GM04503 (cell line): ENCODE measurements at regions not wholly inside any gene's neighbourhood (a gene's known extent, or its start where the extent isn't known, plus 50 kb on each side); places are given as distances from the start of the nearest gene placed in this dataset.

ENCODE experiments used
- DNase-seq: peaks from one replicate; pipeline ENCODE4 v3.0.0-alpha.2; 2012; ENCODE audit warnings: low read depth

- no peak for DNase-seq
Measured at GRCh38 chr12:11568155-11568761, 81.2 kb upstream of the ETV6 start.

DNA sequence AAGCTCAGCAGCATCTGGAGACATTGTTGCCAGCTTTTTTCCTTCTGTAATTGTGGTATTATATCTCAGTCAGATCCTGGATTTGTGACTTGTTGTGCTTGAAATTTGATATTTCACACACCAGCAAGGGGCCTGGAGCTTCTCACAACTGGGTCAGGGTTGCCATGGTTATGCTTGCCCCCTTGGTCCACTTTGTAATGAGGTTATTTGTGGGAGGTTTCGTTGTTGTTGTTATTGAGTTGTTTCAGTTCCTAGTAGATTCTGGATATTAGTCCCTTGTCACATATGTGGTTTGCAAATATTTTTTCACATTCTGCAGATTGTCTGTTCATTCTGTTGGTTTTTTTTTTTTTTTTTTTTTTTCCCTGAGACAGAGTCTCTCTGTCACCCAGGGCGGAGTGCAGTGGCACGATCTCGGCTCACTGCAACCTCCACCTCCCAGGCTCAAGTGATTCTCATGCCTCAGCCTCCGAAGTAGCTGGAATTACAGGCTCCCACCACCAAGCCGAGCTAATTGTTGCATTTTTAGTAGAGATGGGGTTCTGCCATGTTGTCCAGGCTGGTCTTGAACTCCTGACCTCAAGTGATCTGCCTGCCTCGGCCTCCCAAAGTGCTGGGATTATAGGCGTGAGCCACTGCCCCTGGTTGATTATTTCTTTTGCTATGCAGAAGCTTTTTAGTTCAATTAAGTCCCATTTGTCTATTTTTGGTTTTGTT is 80.6 kb upstream of the ETV6 start:
- no peak for DNase-seq

DNA sequence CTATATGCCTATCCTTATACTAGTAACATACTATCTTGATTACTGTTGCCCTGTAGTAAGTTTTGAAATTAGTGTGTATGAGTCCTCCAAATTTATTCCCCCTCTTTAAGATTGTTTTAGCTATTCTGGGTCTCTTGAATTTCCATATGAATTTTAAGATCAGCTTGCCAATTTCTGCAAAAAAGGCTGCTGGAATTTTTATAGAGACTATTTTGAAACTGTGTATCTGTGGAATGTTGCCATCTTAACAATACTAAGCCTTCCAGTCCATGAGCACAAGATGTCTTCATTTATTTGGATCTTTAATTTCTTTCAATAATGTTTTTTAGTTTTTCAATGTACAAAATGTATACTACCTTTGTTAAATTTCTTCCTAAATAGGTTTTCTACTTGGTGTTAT is 79.8 kb upstream of the ETV6 start:
- no peak for DNase-seq

- DNase-seq, result no peak
Measured at GRCh38 chr12:11573880-11574279, 75.6 kb upstream of the ETV6 start.

DNA sequence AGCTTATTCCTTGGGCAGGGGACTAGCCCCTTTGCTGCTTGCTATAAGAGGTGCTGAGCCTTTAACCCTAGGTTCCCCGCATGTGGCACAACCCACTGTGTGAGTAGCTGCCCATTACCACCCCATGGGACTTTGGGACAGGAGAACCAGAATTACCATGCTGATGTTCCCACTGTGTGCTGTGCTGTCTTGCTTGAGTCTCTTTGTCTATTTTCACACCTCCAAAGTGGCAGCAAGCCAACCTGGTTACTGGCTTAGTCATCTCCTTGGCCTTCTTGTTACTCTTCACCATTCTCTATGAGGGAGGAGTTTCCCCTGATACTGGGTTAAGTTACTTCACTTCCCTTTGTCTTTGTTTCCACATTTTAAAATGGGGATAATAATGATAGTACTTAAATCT is 73.4 kb upstream of the ETV6 start:
- no peak for DNase-seq

- no peak for DNase-seq
Measured at GRCh38 chr12:11577658-11578260, 71.7 kb upstream of the ETV6 start.

GRCh38 chr12:11578461-11578993 is 70.9 kb upstream of the ETV6 start:
- no peak for DNase-seq

DNA sequence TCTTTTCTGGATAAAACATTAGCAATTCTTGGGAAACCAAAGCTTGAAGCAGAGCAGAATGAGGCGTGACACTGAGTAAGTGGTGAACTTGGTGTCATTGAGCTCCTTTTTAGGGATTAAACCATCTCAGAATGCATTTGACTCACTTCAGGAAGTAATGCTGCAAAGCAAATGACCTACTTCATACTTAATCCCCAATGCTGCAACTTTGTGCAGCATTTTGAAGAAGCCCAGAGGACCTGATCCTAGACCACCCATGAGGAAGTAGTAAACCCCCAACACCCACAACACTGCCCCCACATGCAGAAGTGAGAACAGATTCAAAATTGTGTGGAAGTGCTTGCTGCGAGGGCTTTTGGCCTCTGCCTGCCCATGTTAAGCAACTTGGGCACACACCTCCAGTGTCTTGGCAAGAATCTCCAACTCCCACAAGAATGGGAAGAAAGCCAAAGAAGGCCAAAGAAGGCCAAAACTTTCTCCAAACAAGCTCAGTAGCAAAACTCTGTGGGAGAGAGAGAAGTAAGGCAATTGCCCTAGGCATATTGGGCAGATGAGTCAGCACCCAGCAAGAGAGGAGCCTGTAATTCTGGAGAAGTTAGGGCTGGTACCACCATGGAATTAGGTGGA is 69.2 kb upstream of the ETV6 start:
- peak; percentile 77 for DNase-seq

DNA sequence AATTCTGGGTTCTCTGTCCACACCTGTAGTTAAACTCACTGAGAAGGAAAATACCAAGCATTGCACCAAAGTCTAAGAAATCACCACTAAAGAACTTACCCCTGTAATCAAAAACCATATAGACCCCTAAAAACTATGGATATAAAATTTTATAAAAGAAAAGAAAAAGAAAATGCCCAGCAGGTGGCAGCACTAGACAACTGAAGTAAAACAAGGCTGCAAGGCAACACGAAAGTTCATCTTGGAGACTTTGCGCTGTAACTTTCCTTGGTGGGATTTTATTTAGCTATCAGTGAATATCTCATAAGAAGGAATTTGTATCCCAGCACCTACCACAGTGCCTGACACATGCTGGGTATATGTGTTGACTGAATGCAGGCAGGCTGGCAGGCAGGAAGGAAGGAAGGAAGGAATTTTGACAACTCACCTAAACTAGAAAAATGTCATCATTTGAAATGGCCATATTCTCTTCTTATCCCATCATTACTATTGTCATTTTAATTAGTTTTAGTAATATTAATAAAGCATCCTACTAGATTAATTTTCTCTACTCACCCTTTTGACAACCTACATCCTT is 68.2 kb upstream of the ETV6 start:
- no peak for DNase-seq

- DNase-seq, result no peak
Measured at GRCh38 chr12:11584221-11584855, 65.1 kb upstream of the ETV6 start.

DNA sequence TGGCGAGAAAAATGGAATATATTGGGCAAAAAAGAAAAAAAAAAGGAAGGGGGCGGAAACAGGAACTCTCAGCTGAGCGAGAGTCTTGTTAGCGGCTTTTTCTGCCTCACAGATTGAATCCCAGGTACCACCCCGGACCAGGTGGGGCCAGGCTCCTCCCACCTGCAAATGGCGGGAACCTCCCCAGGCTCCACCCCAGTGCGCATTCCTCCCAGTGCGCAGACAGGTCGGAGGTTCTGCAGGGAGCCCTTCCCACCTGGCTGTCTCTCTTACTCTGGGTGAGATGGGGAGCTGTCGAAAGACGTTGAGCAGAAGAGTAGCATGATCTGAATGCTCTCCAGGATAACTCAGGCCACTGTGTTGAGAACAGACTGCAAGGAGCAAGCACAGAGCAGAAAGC is 57.0 kb upstream of the ETV6 start:
- no peak for DNase-seq

DNA sequence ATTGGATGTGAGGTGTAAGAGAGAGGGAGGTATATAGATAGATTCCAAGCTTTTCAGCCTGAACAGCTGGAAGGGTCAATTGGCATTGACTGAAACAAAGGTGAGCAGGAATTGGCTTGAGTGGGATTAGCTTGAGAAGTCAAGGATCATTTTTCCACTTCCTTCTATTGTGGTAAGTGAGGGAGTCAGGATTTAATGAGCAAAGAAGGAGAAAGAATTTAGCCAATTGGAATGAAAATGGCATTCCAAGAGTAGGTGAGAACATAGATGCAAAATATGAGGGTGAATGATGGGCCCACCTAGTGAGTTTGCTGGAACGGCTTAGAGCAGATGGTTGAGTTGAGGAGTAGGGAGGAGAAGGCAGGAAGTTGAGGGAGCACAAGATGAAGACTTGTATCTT is 56.5 kb upstream of the ETV6 start:
- no peak for DNase-seq

DNA sequence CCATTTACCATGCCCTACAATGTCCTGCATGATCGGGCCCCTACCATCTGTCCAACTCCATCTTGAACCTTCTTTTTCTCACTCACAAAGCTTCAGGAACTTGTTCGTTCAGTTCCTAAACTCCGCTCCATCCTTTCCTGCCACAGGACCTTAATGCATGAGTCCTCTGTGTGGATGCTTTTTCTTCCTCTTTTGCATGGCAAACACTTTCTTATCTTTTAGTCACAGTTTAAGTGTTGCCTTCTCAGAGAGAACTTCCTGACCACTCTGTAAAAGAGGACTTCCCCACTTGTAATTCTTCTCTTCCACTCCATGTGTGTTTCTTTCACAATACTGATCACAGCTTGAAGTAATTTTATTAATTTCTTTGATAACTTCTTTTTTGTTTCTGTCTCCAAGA is 54.4 kb upstream of the ETV6 start:
- DNase-seq, result no peak

DNA sequence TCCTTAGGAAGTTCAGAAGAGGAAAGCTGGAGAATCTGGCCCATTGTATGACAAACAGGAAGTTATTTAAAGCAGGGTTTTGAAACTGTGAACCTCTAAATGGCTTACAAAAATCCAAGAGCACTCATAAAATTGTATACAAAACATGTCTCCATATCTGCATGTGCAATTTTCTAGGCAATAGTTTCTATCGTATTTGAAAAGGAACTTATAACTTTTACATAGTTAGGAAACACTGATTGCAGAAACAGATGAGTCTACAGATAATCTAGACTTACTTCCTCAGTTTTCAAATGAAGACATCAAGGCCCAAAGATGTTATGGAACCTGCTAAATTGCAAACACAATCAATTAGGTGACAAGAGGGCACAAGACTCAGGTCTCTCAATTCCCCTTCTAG is 53.3 kb upstream of the ETV6 start:
- no peak for DNase-seq

DNA sequence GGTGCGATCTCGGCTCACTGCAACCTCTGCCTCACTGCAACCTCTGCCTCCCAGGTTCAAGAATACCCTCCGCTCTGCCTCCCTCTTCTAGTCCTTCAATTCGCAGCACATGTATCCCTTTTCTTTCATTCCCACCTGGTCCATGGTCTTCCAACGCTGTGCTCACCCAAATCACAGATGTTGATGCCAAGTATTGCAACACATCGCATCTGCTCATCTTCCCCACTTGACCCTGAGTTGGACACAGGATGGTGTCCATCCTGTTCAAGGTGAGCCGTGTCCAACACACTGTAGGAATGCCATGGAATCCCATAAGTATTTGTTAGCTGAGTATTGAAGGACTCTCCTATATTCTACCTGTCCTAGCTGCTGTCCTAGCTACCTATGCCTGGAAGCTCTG is 50.6 kb upstream of the ETV6 start:
- no peak for DNase-seq
